Fibroblast of lung (primary cell): ENCODE measurements at regions not wholly inside any gene's neighbourhood (a gene's known extent, or its start where the extent isn't known, plus 50 kb on each side); places are given as distances from the start of the nearest gene placed in this dataset.

Experiments
- DNase-seq, 2 donors: peaks; one replicate each; pipeline versions ENCODE4 v3.0.0 to v3.0.0-alpha.2; 2010; ENCODE audit warnings: low read depth in 2 of 2
- H2AFZ ChIP-seq: 2 replicates; pipeline ENCODE4 v1.5.1; 2012; ENCODE audit warnings: low read length, control low read depth, inconsistent platforms
- H3K27ac ChIP-seq: 2 replicates; pipeline ENCODE4 v1.5.1; 2011; ENCODE audit warnings: low read length, control low read depth; ENCODE audit not compliant: insufficient read depth
- H3K27me3 ChIP-seq: 2 replicates; pipeline ENCODE4 v1.5.1; 2011; ENCODE audit warnings: mild to moderate bottlenecking, low read length; ENCODE audit not compliant: control insufficient read depth, insufficient read depth
- H3K36me3 ChIP-seq: 2 replicates; pipeline ENCODE4 v1.5.1; 2011; ENCODE audit warnings: low read length; ENCODE audit not compliant: control insufficient read depth, insufficient read depth
- H3K4me1 ChIP-seq: 2 replicates; pipeline ENCODE4 v1.5.1; 2011; ENCODE audit warnings: low read length; ENCODE audit not compliant: control insufficient read depth, insufficient read depth; ENCODE audit errors: extremely low read depth
- H3K4me2 ChIP-seq: 2 replicates; pipeline ENCODE4 v1.5.1; 2011; ENCODE audit warnings: low read length, control low read depth; ENCODE audit not compliant: insufficient read depth; ENCODE audit errors: extremely low read depth
- H3K4me3 ChIP-seq, 4 experiments: fragments of 200-600 bp in 1 of 4; sonication (generic) in 1 of 4; replicated peaks in 1 of 4; 2 replicates each; pipeline ENCODE4 v1.5.1; 2011 to 2016; ENCODE audit warnings: low read length in 4 of 4, low read depth in 3 of 4, mild to moderate bottlenecking in 3 of 4, control low read depth in 2 of 4, inconsistent platforms in 1 of 4, mixed read lengths in 1 of 4; ENCODE audit not compliant: insufficient read depth in 1 of 4; ENCODE audit errors: control extremely low read depth in 1 of 4
- H3K79me2 ChIP-seq: 2 replicates; pipeline ENCODE4 v1.5.1; 2012; ENCODE audit warnings: mild to moderate bottlenecking, low read length, inconsistent platforms; ENCODE audit not compliant: control insufficient read depth, insufficient read depth
- H3K9ac ChIP-seq: 2 replicates; pipeline ENCODE4 v1.5.1; 2011; ENCODE audit warnings: mild to moderate bottlenecking, low read length, control low read depth; ENCODE audit not compliant: insufficient read depth
- H3K9me3 ChIP-seq: 2 replicates; pipeline ENCODE4 v1.5.1; 2012; ENCODE audit warnings: low read depth, low read length; ENCODE audit not compliant: control insufficient read depth, insufficient read depth
- H4K20me1 ChIP-seq: 2 replicates; pipeline ENCODE4 v1.5.1; 2011; ENCODE audit warnings: low read length; ENCODE audit not compliant: control insufficient read depth, insufficient read depth; ENCODE audit errors: extremely low read depth
- TF ChIP-seq, protein P1 (sequence below), 2 donors: IDR thresholded peaks in 1 of 2; conservative IDR thresholded peaks in 1 of 2; 1 replicate in 1 of 2; 2 replicates in 1 of 2; pipeline ENCODE4 v1.5.1; 2011 to 2012; ENCODE audit warnings: low read length in 2 of 2, control low read depth in 1 of 2, inconsistent platforms in 1 of 2, low read depth in 1 of 2, mild to moderate bottlenecking in 1 of 2

DNA sequence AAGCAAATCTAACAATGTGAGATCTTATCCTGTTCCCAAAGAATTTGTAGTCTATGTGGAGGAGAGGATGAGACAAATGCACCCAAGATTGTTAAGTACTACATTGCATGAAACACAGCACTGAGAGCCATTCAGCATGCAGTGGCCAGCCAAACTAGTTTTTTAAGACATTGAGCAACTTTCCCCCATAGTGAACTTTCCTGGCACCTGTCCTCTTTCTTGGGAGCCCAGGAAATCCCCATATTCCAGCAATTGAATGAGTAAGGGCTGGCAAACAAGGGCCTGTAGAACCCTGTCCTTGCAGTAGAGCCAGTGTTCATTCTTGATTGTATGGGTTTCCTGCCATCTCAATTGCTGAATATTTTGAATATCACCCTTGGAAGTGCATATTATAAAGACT, 58.8 kb upstream of the FIGN start:
- H3K4me1 ChIP-seq = no peaks in the 10 kb centered on the region
- no peaks in the 10 kb centered on the region for H4K20me1 ChIP-seq
- no peak overlapping the region for H3K4me2 ChIP-seq
- no peak overlapping the region for H3K4me3 ChIP-seq
- H2AFZ ChIP-seq = no peak overlapping the region
- no peak for DNase-seq
- no peak overlapping the region for H3K27ac ChIP-seq
- no peaks in the 10 kb centered on the region for H3K27me3 ChIP-seq
- H3K9me3 ChIP-seq = no peaks in the 10 kb centered on the region
- TF ChIP-seq, protein P1, sequence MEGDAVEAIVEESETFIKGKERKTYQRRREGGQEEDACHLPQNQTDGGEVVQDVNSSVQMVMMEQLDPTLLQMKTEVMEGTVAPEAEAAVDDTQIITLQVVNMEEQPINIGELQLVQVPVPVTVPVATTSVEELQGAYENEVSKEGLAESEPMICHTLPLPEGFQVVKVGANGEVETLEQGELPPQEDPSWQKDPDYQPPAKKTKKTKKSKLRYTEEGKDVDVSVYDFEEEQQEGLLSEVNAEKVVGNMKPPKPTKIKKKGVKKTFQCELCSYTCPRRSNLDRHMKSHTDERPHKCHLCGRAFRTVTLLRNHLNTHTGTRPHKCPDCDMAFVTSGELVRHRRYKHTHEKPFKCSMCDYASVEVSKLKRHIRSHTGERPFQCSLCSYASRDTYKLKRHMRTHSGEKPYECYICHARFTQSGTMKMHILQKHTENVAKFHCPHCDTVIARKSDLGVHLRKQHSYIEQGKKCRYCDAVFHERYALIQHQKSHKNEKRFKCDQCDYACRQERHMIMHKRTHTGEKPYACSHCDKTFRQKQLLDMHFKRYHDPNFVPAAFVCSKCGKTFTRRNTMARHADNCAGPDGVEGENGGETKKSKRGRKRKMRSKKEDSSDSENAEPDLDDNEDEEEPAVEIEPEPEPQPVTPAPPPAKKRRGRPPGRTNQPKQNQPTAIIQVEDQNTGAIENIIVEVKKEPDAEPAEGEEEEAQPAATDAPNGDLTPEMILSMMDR (conservative IDR thresholded peaks at IDR 0.05 in 1 of 2, IDR thresholded peaks at IDR 0.05 in 1 of 2; ENCODE audit: low read depth in 1 of 2, low read length in 2 of 2) = no peak
- no peak overlapping the region for H3K9ac ChIP-seq
- no peaks in the 10 kb centered on the region for H3K36me3 ChIP-seq
- H3K79me2 ChIP-seq = no peaks in the 10 kb centered on the region
